Uterus (tissue), 3 donors: ENCODE measurements at regions not wholly inside any gene's neighbourhood (a gene's known extent, or its start where the extent isn't known, plus 50 kb on each side); places are given as distances from the start of the nearest gene placed in this dataset.

ENCODE experiments used
- DNase-seq, 2 donors: peaks; one replicate each; pipeline ENCODE4 v3.0.0-alpha.2; 2019 to 2020
- H3K27ac ChIP-seq, 2 donors: fragments of 200-600 bp; sonication (generic); 1 replicate in 1 of 2; 2 replicates in 1 of 2; pipeline ENCODE4 v1.5.1; 2016 to 2018
- H3K27me3 ChIP-seq, 2 donors: fragments of 200-600 bp; sonication (generic); one replicate each; pipeline ENCODE4 v1.5.1; 2018 to 2019; ENCODE audit warnings: control low read depth in 1 of 2
- H3K36me3 ChIP-seq, 2 donors: fragments of 200-600 bp; sonication (generic); one replicate each; pipeline ENCODE4 v1.5.1; 2019; ENCODE audit warnings: control low read depth in 1 of 2
- H3K4me1 ChIP-seq, 2 donors: fragments of 200-600 bp; sonication (generic); one replicate each; pipeline ENCODE4 v1.5.1; 2018 to 2019; ENCODE audit warnings: control low read depth in 1 of 2
- H3K4me3 ChIP-seq, 2 donors: fragments of 200-600 bp; sonication (generic); 1 replicate in 1 of 2; 2 replicates in 1 of 2; pipeline ENCODE4 v1.5.1; 2018 to 2019; ENCODE audit warnings: mild to moderate bottlenecking in 1 of 2
- H3K9me3 ChIP-seq, 2 donors: fragments of 200-600 bp; sonication (generic); one replicate each; pipeline ENCODE4 v1.5.1; 2019; ENCODE audit warnings: control low read depth in 1 of 2
- POLR2A ChIP-seq, 2 donors: fragments of 450-650 bp; IDR thresholded peaks; one replicate each; pipeline ENCODE4 v1.6.1; 2016; ENCODE audit warnings: antibody characterized with exemption in 2 of 2, mild to moderate bottlenecking in 1 of 2, moderate library complexity in 1 of 2
- intact Hi-C: fragments of 100-400 bp; cut with DNase I; formaldehyde crosslinking; loops from one replicate; pipeline ENCODE4 v1.15.1; 2023; ENCODE audit warnings: low total_unique reads
- TF ChIP-seq, protein P1 (sequence below), 4 experiments: fragments of 200-600 bp in 2 of 4; fragments of 450-650 bp in 2 of 4; sonication (generic) in 2 of 4; IDR thresholded peaks; one replicate each; pipeline ENCODE4 v1.5.1; 2016 to 2019; ENCODE audit warnings: antibody characterized with exemption in 4 of 4, mild to moderate bottlenecking in 2 of 4, moderate library complexity in 1 of 4
- donor health status: DM: yes; HTN: yes; CAD: no.

DNA sequence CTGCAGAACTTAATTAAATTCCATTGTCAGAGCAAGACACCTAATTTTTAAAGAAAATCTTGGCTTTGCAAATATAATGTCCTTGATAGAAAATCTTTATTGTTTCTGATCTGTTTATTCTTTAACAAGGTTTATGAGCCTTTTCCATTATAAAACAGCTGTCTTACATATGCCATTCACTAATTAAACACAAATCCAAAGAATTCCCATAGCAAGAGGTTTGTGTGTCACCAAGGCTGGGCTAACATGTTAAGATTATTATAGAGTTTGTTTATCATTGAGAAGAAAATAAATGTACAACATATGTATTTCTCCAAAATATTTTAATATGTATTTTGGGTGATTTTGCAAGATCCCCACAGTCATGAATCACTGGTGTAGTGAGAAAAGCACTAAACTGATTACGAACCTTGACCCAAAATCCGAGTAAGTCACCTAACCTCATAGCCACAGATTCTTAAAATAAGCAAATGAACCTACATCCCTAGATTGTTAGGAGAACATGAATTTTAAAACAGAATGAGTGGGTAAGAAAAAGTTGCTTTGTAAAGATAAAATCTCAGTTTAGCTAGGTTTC, 694.8 kb upstream of the INTU start:
- Histone ChIP-seq H3K9me3 (no peaks in the 10 kb centered on the region), H3K27ac (no peak overlapping the region), H3K4me3 (no peak overlapping the region), H3K4me1 (no peaks in the 10 kb centered on the region), H3K36me3 (no peaks in the 10 kb centered on the region), H3K27me3 (no peaks in the 10 kb centered on the region)
- TF ChIP-seq, protein P1, sequence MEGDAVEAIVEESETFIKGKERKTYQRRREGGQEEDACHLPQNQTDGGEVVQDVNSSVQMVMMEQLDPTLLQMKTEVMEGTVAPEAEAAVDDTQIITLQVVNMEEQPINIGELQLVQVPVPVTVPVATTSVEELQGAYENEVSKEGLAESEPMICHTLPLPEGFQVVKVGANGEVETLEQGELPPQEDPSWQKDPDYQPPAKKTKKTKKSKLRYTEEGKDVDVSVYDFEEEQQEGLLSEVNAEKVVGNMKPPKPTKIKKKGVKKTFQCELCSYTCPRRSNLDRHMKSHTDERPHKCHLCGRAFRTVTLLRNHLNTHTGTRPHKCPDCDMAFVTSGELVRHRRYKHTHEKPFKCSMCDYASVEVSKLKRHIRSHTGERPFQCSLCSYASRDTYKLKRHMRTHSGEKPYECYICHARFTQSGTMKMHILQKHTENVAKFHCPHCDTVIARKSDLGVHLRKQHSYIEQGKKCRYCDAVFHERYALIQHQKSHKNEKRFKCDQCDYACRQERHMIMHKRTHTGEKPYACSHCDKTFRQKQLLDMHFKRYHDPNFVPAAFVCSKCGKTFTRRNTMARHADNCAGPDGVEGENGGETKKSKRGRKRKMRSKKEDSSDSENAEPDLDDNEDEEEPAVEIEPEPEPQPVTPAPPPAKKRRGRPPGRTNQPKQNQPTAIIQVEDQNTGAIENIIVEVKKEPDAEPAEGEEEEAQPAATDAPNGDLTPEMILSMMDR (IDR thresholded peaks at IDR 0.05), result no peak
- no peak for TF ChIP-seq POLR2A (IDR thresholded peaks at IDR 0.05)
- DNase-seq, result no peak
- intact Hi-C loops, result no loop called here

DNA sequence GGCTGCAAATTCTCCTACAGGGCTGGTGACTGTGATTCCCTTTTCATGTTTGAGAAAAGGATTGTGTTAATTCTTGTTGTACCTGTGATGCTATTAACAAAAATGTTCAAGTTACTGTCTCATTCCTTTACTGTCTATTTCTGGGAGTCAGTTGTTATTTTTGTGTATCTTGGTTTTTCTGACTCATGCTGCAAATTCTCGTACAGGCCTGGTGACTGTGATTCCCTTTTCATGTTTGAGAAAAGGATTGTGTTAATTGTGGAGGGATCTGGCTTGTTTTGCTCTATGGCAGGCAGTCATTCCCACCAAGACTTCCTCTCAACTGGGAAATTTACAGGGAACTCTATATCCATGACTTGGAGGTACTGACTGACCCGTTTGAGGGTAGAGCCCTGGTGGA, 693.4 kb upstream of the INTU start:
- Histone ChIP-seq H3K4me3 (no peak overlapping the region), H3K27me3 (no peaks in the 10 kb centered on the region), H3K9me3 (no peaks in the 10 kb centered on the region), H3K4me1 (no peaks in the 10 kb centered on the region), H3K27ac (no peak overlapping the region), H3K36me3 (no peaks in the 10 kb centered on the region)
- no peak for DNase-seq
- TF ChIP-seq, protein P1 (IDR thresholded peaks at IDR 0.05), result no peak
- no peak for TF ChIP-seq POLR2A (IDR thresholded peaks at IDR 0.05)
- intact Hi-C loops, result no loop called here

GRCh38 chr4:126947536-126947935, 685.2 kb upstream of the INTU start:
- no peak overlapping the region for H3K4me3 ChIP-seq
- no peaks in the 10 kb centered on the region for H3K36me3 ChIP-seq
- no peaks in the 10 kb centered on the region for H3K4me1 ChIP-seq
- H3K9me3 ChIP-seq, result no peaks in the 10 kb centered on the region
- DNase-seq, result no peak
- H3K27me3 ChIP-seq, result no peaks in the 10 kb centered on the region
- no peak overlapping the region for H3K27ac ChIP-seq
- no peak for TF ChIP-seq POLR2A (IDR thresholded peaks at IDR 0.05)
- TF ChIP-seq, protein P1 (IDR thresholded peaks at IDR 0.05), result no peak
- intact Hi-C loops, result no loop called here

DNA sequence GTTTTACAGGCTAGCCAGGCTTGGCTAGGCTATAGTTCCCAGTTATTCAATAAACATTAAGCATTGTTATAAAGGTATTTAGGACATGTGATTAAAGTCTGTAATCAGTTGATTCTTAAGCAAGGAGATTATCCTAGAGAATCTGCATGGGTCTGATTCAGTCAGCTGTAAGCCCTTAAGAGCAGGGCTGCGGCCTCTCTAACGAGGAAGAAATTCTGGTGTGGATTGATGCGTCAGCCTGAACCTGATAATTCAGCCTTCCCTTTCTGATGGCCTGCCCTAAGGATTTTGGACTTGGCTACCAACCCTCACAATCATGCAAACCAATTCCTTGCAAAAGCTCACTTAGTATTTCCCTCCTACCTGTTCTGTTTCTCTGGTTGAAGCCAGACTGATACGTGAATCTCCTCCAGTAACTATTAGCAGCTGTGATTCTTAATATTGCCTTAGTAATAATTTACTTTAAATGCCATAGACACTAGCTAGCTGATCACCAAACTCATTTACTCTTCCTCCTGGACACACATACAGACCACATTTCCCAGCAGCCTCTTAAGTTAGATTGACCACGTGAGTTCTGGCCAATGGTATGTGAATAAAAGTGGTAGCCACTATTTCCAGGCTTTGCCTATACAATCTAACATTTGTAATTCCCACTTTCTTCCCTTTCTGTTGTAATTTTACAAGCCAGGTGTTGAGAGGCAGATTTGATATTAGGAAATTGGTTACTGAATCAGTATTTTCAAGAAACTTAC, 678.0 kb upstream of the INTU start:
- Histone ChIP-seq H3K9me3 (no peaks in the 10 kb centered on the region), H3K4me3 (no peak overlapping the region), H3K4me1 (no peaks in the 10 kb centered on the region), H3K27me3 (no peaks in the 10 kb centered on the region), H3K27ac (no peak overlapping the region), H3K36me3 (no peaks in the 10 kb centered on the region)
- intact Hi-C loops, result no loop called here
- DNase-seq, result no peak
- TF ChIP-seq, protein P1 (IDR thresholded peaks at IDR 0.05), result no peak

GRCh38 chr4:126955292-126956183, 677.2 kb upstream of the INTU start:
- DNase-seq, result no peak
- H3K4me3 ChIP-seq, result no peak overlapping the region
- H3K27ac ChIP-seq, result no peak overlapping the region
- TF ChIP-seq, protein P1 (IDR thresholded peaks at IDR 0.05), result no peak
- TF ChIP-seq POLR2A (IDR thresholded peaks at IDR 0.05), result no peak
- H3K27me3 ChIP-seq, result no peaks in the 10 kb centered on the region
- H3K9me3 ChIP-seq, result no peaks in the 10 kb centered on the region
- no peaks in the 10 kb centered on the region for H3K4me1 ChIP-seq
- intact Hi-C loops, result no loop called here
- no peaks in the 10 kb centered on the region for H3K36me3 ChIP-seq
